HG03095 (cell line): ENCODE measurements at regions not wholly inside any gene's neighbourhood (a gene's known extent, or its start where the extent isn't known, plus 50 kb on each side); places are given as distances from the start of the nearest gene placed in this dataset.

ENCODE experiments used
- ATAC-seq: cut with Tn5 transposase; IDR thresholded peaks from one replicate; pipeline ENCODE4 v1.9.1; 2021; ENCODE audit warnings: moderate library complexity; ENCODE audit not compliant: unreplicated experiment

GRCh38 chr7:113715981-113716856 is 202.6 kb downstream of the PPP1R3A start:
- no peak for ATAC-seq

GRCh38 chr7:113715262-113715661 is 203.5 kb downstream of the PPP1R3A start:
- ATAC-seq, result no peak

- peak; percentile 94 for ATAC-seq
Observed at GRCh38 chr7:113710310-113711096, 208.3 kb downstream of the PPP1R3A start.

DNA sequence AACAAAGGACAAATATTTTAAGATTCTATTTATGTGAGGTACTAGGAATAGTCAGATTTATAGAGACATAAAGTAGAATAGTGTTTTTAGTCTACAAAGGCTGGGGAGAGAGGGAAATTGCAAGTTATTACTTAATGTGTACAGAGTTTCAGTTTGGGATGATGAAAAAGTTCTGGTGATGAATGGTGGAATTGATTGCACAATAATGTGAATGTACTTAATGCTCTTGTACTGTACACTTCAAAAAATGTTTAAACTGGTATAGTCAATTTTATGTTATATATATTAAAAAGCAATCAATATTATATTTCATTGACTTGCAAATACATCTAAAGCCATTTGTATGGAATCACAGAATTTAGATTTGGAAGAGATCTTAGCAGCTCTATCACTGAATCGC is 213.4 kb downstream of the PPP1R3A start:
- ATAC-seq, result no peak

DNA sequence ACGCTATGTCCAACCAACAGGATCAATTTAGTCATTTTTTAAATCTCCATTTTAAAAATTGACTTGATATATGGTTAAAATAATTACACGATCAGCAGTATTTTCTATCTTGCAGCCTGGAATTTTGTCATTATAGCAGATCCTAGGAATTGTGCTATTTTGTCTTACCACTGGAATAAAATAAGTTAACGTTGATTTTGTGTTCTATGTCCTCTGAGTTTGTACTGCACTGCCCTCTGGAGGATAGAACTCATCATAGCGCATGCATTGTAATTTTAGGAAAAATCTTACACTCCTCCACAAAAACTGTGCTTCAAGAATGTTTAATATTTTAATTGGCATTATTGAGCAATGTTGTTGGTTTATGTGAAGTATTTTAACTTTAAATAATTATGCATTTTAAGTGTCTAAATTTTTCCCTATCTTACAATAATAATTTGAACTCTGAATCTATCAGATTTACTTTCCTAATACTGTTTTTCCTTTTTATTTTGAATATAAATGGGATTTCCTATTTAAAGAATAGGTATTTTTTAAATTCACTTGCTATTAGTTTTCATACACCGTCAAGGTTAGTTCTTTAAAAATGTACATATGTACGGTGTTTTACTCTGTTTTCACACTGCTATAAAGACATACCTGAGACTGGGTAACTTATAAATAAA is 220.1 kb downstream of the PPP1R3A start:
- no peak for ATAC-seq

GRCh38 chr7:113694149-113694548 is 224.7 kb downstream of the PPP1R3A start:
- ATAC-seq, result no peak

DNA sequence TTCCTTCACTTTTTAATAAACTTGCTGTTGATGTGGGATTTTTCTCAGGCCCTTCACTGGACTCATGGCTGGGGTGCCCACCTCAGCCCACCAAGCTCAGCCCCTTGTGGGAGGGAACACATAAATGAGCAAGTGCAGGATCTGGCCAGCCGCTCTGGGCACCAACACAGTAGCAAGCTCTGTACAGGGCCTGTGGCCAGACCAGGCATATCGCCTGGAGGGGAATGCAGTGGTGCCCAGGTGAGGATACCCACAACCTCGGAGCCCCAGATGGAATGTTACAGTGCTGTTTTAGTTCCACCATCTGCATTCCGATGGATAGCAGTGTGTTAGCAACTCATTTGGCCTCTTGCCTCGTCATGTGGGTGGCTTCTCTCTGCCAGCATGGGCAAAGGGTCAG is 234.6 kb downstream of the PPP1R3A start:
- no peak for ATAC-seq

GRCh38 chr7:113677811-113678210 is 241.0 kb downstream of the PPP1R3A start:
- no peak for ATAC-seq

GRCh38 chr7:113664867-113665266 is 253.9 kb downstream of the PPP1R3A start:
- ATAC-seq, result no peak

DNA sequence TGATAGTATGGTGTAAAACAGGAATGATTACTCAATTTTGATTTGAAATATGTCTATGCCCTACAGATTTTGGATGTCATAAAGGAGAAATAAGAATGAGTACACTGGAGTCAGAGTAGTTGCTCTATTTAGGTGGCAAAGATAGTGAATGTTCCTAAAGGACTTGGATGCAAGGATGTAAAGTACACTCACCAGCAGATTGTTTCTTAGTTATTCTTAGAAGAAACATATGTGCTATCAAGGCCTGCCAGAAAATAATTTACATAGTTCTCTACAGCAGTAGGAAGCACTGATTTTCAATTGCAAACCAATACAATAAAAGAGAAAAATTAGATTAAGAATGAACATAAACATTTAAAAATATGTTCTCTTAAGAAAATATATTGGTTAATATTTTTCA is 259.4 kb downstream of the PPP1R3A start:
- no peak for ATAC-seq

- ATAC-seq, result peak; percentile 92
Observed at GRCh38 chr7:113657603-113658002, 261.2 kb downstream of the PPP1R3A start.

DNA sequence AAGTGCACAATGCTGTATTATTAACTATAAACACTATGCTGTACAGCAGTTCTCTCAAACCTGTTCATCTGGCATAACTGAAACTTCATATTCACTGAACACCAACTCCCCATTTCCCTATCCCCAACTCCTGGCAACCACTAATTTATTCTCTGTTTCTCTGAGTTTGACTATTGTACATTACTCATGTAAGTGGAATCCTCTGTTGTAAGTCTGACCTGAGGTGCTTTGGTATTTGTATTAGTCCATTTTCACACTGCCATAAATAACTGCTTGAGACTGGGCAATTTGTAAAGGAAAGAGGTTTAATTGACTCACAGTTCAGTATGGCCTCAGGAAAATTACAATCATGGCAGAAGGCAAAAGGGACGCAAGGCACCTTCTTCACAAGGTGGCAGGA is 266.3 kb downstream of the PPP1R3A start:
- no peak for ATAC-seq

- no peak for ATAC-seq
Observed at GRCh38 chr7:113649556-113649955, 269.3 kb downstream of the PPP1R3A start.

GRCh38 chr7:113639221-113639620 is 279.6 kb downstream of the PPP1R3A start:
- ATAC-seq, result no peak

- no peak for ATAC-seq
Observed at GRCh38 chr7:113636727-113637421, 281.9 kb downstream of the PPP1R3A start.

GRCh38 chr7:113635492-113635891 is 283.3 kb downstream of the PPP1R3A start:
- ATAC-seq, result no peak

GRCh38 chr7:113633073-113633472 is 285.7 kb downstream of the PPP1R3A start:
- no peak for ATAC-seq

- ATAC-seq, result no peak
Observed at GRCh38 chr7:113628948-113629847, 289.6 kb downstream of the PPP1R3A start.

DNA sequence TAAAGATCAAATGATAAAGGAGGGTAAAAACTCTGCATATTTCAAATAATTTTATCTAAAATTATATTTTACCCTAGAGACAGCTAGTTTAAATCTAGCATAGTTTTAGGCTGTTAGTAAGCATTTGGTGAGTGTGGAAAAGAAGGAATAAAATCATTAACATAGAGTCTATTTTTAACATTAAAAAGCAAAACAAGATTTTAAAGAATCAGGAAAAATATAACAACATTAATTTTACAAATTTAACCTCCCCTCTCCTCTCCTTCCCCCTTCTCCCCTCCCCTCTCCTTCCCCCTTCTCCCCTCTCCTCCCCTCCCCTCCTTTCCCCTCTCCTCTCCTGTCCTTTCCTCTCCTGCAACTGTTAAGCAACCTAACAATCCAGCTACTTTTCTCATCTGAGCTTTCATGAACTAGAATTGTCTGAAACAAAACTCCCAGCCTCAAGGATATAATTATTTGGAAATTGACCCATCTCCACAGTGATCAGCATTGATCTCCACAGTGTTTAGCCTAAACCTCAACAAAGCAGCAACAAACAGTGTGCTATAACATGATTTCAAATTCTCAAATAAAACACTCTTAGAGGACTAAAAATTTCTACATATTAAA is 293.2 kb downstream of the PPP1R3A start:
- no peak for ATAC-seq
